HG02852 (cell line): ENCODE measurements at regions not wholly inside any gene's neighbourhood (a gene's known extent, or its start where the extent isn't known, plus 50 kb on each side); places are given as distances from the start of the nearest gene placed in this dataset.
"Not testable (repeated sequence)": the region's sequence is repeated elsewhere in the genome, so short reads cannot be mapped to it uniquely, and the experiment has no call there.

ENCODE experiments used
- ATAC-seq: cut with Tn5 transposase; IDR thresholded peaks from one replicate; pipeline ENCODE4 v1.9.1; 2021; ENCODE audit warnings: mild to moderate bottlenecking, moderate library complexity; ENCODE audit not compliant: unreplicated experiment

DNA sequence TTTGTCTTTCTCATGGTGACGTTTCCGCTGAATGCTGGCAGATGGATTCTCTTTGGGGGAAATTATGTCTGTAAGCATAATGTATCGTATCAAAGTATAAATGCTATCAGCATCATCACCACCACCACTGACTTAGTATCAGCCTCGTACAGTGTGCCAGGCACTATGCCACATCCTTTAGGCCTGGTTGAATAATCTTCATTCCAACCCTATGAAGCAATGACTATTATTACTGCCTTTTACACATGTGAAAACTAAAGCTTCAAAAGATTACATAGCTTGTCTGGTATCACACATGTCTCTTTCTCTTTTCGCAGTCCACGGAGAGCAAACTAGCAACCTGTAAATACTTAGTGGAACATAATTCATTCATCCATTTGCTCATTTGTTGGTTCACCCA lies 166.7 kb upstream of the PRICKLE2 start:
- no peak for ATAC-seq

DNA sequence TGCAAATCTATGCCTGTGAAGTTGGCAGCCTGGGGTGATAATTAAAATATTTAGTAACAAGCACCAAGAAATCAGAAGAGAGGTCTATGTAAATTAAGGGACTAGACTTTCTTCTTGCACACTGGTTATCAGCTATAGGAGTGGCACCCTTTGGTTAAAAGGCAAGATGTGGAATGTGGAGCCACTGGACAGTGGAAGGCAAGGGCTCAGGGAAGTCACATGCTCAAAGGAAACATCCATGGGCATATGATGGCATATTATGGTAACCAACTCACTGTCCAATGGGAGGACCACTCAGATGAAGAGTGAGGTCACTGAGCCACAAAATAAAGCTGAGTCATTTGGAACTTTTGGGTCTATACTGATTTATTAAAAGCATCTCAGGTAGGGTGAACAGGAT lies 165.6 kb upstream of the PRICKLE2 start:
- ATAC-seq = no peak

DNA sequence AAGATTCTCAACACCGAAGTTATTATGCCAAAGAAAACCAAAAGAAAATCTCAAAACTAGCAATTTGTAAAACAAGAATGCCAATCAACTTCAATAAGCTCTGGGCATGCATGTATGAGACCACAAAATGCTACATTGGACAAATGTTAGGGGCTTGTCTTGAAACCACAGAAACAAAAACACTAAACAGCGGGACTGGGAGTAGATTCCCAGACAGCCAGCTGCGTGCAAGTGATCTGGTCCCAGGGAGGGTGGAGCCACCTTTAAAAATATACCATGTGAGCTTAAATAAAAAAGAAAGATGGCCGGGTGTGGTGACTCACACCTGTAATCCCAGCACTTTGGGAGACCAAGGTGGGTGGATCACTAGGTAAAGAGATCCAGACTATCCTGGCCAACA lies 163.6 kb upstream of the PRICKLE2 start:
- ATAC-seq = no peak

GRCh38 chr3:64387688-64388087 lies 162.4 kb upstream of the PRICKLE2 start:
- no peak for ATAC-seq

DNA sequence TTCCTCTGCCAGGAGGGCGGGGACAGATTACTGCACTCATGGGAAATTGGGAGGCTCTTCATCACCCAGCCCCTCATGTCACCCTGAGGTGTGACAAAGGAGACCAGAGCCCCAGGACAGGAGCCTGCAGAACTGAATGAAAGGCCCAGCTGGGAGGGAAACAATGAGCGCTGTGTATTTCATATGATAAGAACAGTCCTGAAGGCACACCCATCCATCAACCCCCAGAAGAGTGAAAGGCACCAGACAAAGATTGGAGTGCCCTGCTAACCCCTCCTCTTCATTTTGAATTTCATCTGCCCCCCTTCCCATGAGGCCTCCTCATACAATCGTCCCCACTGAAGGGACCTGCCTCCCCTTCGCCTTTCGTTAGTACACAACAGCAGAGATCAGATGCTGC lies 160.0 kb upstream of the PRICKLE2 start:
- ATAC-seq = no peak

- no peak for ATAC-seq
Observed at GRCh38 chr3:64384561-64384960, 159.3 kb upstream of the PRICKLE2 start.

DNA sequence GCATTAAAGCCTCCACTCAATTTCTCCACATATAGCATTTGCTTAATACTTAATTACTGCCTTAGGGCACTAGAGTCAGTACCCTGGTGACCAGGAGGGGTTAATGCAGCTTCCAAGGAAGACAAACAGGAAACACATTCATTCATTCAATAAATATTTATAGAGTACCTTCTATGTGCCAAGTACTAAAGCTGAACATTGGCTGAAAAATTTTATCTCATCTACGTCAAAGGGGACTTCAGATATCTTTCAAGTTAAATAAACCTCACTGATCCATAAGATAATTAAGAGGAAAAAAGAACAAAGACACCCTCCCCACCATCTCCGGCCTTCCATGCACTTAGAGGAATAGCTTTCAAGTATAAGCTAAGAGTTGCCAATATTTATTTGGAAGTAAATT lies 156.9 kb upstream of the PRICKLE2 start:
- ATAC-seq = no peak

DNA sequence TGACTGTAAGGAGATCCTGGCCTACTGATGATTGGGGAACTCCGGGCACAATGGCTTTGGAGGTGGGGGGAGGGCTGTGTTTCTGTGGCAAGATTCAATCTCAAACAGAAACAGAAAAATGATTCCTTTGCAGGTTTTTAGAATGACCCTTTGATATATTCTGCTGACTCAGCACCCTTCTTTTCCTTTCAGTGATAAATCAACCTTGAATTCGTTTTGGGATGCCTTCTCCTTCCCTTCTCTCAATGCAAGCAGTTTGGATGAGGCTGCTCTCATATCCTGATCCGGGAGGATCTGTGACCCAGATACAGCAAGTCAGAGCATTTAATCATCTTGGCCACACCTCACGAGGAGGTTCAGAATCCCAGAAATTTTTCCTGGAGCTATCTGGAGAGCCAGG lies 156.1 kb upstream of the PRICKLE2 start:
- ATAC-seq = no peak

DNA sequence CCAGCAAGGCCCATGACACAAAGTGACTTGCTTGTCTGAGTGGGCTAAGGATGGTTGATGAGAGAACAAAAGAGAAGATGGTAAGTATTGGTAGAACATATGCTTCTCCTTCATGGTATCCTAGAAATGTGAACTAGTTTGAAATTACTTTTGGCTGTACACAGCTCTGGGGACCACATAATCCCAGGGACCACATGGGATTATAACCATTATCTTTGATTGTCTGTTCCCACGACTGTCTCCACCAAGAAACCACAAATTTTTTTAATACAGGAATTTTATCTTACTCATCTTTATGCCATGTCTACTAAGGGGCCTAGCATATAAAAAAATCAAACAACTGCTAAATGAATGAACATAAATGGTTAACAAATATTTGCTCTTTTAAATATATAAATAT lies 155.3 kb upstream of the PRICKLE2 start:
- no peak for ATAC-seq

- ATAC-seq = no peak
Observed at GRCh38 chr3:64379221-64379620, 154.0 kb upstream of the PRICKLE2 start.

DNA sequence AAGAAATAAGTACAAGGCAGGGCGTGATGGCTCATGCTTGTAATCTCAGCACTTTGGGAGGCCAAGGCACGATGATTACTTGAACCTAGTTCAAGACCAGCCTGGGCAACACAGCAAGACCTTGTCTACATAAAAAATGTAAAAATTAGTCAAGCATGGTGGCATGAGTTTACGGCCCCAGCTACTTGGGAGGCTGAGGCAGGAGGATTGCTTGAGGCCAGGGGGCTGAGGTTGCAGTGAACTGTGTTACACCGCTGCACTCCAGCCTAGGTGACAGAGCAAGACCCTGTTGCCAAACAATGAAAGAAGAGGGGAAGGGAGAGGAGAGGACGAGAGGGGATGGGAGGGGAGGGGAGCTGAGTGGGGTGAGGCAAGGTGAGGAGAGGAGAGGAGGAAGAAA lies 152.7 kb upstream of the PRICKLE2 start:
- ATAC-seq = no peak

- ATAC-seq = no peak
Observed at GRCh38 chr3:64375737-64376136, 150.5 kb upstream of the PRICKLE2 start.

- ATAC-seq = no peak
Observed at GRCh38 chr3:64369390-64369789, 144.1 kb upstream of the PRICKLE2 start.

GRCh38 chr3:64368257-64369020 lies 143.2 kb upstream of the PRICKLE2 start:
- ATAC-seq = no peak

DNA sequence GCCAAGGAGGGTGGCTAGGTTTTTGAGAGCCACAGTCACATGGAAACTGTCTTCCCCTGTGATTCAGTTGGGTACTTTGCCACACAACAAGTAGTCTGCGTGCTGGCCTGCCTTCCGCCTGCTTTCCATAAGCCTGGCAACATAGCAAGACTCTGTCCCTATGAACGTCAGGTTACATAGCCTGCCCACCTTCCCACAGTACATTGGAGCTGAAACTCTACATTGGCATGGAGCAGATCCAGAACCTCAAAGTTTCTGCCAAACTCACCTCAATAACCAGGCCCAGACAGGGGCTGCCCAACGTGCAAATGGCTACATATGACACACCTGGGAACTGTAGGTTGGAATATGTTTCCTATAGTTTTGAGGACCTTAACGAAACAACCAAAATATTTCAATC lies 140.6 kb upstream of the PRICKLE2 start:
- ATAC-seq = no peak

DNA sequence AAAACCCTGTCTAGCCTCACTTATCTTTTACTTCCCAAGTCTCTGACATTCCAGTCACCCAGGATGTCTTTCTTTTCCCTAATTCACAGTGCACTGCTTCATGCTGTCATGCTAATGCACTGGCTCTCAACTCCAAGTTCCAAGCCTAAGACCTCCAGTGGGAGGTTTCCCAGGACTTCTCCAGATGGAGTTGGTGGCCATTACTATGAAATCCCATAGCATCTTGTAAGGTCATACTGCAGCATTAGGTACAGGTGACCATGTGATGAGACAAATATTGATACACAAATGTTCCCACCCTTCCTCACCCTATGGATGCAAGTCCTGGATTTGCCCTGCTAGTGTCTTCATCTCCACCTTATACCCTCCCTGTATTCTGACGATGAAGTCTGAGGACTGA lies 138.6 kb upstream of the PRICKLE2 start:
- ATAC-seq = no peak

GRCh38 chr3:64361962-64362735 lies 136.9 kb upstream of the PRICKLE2 start:
- no peak for ATAC-seq

GRCh38 chr3:64361036-64361435 lies 135.8 kb upstream of the PRICKLE2 start:
- ATAC-seq = not testable (repeated sequence)

- no peak for ATAC-seq
Observed at GRCh38 chr3:64360280-64360679, 135.0 kb upstream of the PRICKLE2 start.

DNA sequence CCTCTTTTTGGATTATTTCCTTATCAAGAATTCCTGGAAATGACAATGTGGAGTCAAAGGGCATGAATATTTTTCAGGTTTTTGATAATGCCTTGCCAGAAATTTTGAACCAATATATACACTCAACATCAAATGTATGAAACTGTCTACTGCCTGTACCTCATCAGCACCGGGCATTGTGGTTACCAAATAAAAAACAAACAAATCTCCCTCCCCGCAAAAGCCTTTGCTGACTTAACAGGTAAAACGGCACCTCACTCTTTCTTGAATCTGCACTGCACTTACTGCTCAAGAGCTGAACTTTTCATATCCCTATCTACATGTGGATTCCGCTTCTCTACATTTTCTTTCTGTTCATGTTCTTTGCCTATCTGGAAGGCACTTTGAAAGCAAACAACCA lies 134.5 kb upstream of the PRICKLE2 start:
- no peak for ATAC-seq

DNA sequence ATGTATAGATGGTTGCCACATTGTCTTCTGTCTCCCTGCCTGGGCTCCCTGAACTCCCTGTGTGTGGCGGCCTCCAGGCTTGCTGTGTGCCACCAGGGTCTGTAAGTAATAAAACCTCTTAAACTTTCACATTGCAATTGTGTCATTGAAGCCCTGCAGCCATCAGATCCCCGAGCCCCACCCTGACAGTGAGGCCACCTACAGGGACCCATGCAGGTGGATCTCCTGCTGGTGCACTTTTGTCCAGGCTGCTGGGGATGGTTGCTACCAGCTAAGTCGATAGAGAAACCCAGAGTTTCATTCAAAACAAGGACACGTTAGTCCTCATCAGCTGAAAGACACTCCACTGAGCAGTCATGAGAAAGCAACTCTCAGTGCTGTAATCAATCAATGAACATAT lies 133.6 kb upstream of the PRICKLE2 start:
- ATAC-seq = no peak

DNA sequence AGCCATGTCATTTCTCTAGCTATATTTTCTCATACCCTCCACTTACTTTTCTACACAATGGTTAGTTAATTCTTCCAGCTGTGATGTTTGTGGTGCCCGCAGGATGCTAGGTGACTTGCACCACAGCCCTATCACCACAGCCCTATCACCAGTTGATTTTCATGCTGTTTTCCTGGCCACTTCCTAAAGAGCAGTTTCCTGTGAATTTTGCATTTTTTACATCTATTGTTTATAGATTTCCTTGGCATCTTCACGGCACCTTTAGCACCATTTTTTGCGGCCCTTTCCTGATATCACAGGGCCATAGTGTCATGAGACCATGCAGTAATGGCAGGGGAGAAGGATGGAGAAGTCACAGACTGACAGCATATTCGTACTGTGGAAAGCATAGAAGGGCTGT lies 132.9 kb upstream of the PRICKLE2 start:
- no peak for ATAC-seq
